ENCODE measurements at regions not wholly inside any gene's neighbourhood (a gene's known extent, or its start where the extent isn't known, plus 50 kb on each side); places are given as distances from the start of the nearest gene placed in this dataset.
A peak's percentile ranks its signal among the peaks of the same experiment; 100 is the strongest.
"Not testable (repeated sequence)": the region's sequence is repeated elsewhere in the genome, so short reads cannot be mapped to it uniquely, and the experiment has no call there.

DNA sequence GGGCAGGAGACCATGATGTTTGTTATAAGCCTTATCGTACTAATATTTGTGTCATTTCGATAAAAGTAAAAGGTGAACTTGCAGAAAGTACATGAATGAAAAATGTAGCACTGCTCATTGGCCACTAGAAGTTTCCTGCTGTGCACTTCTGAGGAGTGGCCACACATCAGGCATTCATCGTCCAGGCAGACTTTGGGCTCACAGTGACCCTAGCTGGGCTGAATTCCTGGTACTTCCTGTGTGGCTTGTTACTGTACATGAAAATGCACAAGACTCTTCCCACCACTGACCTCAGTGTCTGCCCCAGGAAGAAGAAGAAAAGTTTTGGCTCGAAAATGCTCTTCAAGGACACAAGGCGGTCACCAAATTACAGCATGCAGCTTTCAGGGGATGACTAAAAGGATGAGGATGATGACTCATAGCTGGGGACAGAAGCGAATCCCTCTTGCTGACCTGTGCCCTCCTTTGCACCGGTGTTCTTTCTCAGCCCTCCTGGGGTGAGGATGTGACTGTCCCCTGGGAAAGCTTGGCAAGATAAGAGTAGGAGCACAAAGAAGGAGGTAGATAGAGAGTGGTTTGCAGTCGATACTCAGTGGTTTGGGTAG is 252.4 kb upstream of the KAZN start:
- DNase-seq = no peak

- DNase-seq = no peak
Measured at GRCh38 chr1:14347186-14347585, 251.3 kb upstream of the KAZN start.

DNA sequence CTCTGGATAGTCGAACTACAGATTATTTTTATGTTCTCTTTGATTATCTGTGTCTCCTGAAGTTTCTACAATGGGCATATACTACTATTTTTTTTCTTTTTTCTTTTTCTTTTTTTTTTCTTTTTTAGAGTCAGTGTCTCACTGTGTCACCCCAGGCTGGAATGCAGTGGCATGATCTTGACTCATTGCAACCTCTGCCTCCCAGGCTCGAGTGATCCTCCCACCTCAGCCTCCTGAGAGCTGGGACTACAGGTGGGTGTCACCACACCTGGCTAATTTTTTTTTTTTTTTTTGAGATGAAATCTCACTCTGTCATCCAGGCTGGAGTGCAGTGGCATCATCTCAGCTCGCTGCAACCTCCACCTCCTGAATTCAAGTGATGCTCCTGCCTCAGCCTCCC is 250.7 kb upstream of the KAZN start:
- no peak for DNase-seq

DNA sequence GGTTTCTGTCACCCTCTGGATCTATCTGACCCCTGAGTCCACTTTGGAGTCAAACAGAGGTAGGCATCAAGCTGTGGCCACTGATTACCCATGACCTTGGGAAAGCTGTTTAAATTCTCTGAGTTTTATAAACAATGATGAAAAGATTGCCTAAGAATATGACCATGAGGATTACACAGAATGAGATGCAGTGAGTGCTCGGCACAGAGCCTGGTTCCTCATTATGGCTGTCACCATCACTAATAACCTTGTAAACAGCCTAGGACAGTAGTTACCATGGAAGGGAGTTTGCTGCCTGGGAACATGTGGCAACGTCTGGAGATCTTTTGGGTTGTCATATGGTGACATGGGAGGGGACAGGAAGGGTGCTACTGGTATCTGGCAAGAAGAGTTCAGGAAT is 248.3 kb upstream of the KAZN start:
- DNase-seq = no peak

DNA sequence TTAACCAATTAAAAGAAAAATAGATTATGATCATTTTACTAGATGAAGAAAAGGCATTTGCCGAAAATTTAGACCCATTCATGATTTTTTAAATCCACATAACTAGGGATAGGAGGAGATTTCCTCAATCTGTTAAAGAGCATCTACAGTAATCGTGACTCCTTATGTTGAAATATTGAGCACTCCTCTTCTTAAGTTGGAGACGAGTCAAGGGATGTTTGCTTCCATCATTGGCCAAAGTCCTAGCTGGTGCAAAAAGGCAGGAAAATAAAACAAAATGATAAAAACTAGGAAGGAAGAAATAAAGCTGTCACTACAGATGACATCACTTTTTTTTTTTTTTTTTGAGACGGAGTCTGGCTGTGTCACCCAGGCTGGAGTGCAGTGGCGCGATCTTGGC is 245.6 kb upstream of the KAZN start:
- DNase-seq = no peak

DNA sequence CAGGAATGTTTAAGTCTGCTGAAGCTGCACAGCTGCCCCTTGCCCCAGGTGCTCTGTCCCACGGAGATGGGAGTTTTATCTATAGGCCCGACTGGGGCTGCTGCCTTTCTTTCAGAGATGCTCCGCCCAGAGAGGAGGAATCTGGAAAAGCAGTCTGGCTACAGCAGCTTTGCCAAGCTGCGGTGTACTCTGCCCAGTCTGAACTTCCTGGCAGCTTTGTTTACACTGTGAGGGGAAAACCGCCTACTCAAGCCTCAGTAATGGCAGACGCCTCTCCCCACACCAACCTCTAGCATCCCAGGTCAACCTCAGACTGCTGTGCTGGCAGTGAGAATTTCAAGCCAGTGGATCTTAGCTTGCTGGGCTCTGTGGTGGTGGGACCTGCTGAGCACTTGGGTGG is 237.5 kb upstream of the KAZN start:
- not testable (repeated sequence) for DNase-seq

DNA sequence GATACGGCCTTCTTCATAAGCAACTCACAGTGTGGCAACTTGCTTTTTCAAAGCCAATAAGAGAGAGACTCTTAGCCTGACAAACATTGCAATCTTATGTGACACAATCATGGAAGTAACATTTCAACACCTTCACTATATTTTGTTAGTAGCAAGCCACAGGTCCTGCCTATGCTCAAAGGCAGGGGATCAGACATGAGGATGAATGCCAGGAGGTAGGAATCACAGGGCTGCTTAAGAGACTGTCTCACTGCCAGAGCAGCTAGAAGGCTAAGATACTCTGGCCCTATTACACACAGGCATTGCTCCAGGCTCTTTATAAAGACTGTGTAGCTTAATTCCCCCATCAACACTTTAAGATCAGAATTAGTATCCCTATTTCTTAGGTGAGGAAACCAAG is 236.2 kb upstream of the KAZN start:
- DNase-seq = no peak

- DNase-seq = no peak
Measured at GRCh38 chr1:14363036-14363590, 235.4 kb upstream of the KAZN start.

GRCh38 chr1:14363707-14364413 is 234.6 kb upstream of the KAZN start:
- no peak for DNase-seq

- DNase-seq = no peak
Measured at GRCh38 chr1:14365301-14365988, 233.0 kb upstream of the KAZN start.

DNA sequence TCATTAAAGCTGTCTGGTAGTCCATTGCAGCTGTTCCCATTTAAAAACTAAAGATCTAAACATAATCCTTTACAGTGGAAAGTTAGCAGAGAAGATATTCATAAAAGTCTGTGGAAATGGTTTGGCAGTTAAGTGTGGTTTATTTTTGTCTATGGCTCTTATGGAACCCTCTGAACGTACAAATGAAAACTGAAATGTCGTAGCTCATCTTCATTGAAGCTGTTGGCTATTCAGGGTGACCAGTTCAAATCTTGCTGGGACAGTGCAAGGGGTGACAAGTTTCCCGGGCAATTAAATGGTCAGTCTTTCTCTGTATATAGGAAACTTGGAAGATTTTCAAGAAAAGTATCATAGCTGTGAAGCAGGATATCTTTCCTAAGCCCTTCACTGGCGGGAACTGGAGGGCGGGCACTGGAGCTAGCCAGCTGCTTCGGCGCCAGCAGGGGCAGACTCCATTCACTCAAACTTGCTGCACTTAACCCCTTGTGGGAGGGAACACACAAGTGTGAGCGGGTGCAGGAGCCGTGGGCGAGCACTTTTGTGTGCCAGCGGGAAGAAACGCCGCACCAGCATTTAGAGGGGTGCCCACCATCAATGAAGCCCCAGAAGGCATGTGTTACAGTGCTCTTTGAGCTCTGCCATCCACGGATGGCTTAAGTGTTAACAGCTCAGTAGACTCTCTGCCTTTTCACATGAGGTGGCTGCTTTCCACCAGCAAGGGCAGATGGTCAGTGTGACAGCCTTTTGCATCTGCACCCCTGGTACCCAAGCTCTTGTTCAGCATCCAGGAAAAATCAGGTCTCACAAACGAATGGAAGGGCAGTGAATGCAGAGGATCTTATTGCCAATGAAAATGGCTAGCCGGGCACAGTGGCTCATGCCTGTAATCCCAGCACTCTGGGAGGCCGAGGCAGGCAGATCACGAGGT is 232.1 kb upstream of the KAZN start:
- peak; percentile 30 for DNase-seq

GRCh38 chr1:14367451-14367850 is 231.0 kb upstream of the KAZN start:
- DNase-seq = no peak

GRCh38 chr1:14369526-14370213 is 228.8 kb upstream of the KAZN start:
- DNase-seq = no peak

DNA sequence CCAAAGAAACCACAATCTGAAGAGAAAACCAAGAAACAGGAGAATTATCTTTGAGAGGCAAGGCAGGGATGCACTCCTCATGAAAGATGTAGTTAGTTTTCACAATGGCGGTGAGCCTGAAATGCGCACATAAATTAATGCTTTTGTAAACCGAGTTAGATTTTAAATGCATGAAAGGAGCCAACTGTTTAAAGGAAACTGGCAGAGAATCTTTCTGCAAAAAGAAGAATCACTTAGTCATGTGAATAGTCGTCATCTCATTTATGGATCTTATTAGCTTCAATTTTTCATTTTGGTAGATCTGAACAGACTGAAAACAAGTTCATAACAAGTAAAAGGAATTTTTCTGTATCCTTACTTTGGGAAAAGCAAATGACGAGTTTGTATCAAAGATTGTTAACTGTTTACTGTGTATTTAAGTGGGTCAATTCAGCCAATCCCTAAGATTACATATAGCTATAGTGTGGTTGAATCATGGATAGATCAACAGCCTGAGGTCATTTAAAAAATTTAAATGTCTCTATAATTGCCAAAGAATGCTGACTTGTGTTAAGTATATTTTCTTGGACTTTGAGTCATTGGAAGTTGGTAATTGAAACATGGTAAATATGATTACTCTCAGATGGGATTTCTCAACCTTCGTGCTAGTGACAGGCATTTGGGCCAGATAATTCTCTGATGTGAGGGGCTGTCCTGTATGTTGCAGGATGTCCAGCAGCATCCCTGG is 226.6 kb upstream of the KAZN start:
- no peak for DNase-seq

DNA sequence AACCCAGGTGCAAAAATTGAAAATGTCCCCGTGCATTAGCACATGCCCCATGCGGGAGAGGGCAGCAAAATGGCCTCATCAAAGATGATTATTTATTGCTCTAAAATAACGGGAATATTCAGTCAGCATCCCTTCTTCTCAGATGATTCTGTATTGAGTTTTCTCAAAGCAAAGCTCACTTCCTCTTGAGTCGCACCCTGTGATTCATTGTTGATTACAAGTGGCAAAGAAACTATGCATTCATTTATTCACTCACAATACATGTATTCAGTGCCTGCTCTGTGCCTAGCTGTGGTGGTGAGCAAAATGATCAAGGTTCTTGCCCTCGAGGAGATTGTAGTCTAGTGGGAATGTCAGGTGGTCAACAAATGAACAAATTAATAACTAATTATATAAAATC is 226.0 kb upstream of the KAZN start:
- no peak for DNase-seq

DNA sequence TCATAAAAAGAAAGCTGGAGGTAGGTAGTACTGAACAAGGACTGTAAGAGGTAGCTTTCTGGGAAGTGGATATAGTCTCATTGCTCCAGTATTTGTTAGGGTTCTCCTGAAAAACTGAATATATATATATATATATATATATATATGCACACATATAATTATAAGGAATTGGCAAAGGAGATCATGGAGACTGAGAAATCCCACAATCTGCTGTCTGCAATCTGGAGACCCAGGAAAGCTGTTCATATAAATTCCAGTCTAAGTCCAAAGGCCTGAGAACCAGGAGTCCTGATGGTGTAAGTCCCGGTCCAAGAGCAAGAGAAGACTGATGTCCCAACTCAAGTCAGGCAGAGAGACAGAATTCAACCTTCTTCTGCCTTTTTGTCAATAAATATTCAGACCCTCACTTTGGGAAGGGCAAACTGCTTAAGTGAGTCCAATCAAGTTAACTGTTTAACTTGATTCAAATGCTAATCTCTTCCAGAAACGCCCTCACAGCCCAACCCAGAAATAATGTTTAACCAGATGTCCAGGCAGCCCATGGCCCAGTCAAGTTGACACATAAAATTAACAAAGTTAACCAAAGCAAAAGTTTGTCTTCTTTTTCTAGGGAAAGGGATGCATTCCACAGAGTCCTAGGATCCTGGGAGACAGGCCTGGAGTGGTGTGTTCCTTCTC is 225.3 kb upstream of the KAZN start:
- DNase-seq = no peak

- DNase-seq = no peak
Measured at GRCh38 chr1:14375226-14375625, 223.3 kb upstream of the KAZN start.

DNA sequence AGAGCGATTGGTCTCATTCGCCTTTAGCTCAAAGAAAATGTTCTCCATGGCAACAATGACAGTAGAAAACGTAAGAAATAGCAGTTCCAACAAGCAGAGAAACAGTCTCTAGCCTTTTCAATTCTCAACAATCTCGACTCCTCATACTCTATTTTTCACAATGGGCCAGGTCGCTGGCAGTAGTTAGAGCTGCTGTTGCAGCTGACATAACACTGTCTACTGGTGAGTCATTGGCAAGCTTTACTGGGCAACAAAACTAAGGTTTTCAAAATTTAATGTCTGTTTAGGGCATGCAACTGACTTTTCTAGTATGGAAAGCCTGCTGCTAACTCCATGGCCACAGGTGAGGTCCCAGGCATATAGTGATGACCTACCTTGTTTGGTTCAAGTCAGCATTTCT is 221.1 kb upstream of the KAZN start:
- no peak for DNase-seq

- no peak for DNase-seq
Measured at GRCh38 chr1:14380408-14380807, 218.1 kb upstream of the KAZN start.

- DNase-seq = no peak
Measured at GRCh38 chr1:14390816-14391215, 207.7 kb upstream of the KAZN start.

All from renal pelvis (tissue), 1 donor.